GM10266 (cell line): ENCODE measurements at regions not wholly inside any gene's neighbourhood (a gene's known extent, or its start where the extent isn't known, plus 50 kb on each side); places are given as distances from the start of the nearest gene placed in this dataset.

Experiments
- DNase-seq: peaks from one replicate; pipeline ENCODE4 v3.0.0; 2012; ENCODE audit errors: extremely low spot score
- TF ChIP-seq, protein P1 (sequence below): IDR thresholded peaks from 2 replicates; pipeline ENCODE4 v1.5.1; 2012; ENCODE audit warnings: mild to moderate bottlenecking, low read depth; ENCODE audit not compliant: control insufficient read depth, insufficient read depth; ENCODE audit errors: missing control alignments

GRCh38 chr15:91529534-91529933 lies 324.0 kb upstream of the SLCO3A1 start:
- no peak for DNase-seq
- TF ChIP-seq, protein P1, sequence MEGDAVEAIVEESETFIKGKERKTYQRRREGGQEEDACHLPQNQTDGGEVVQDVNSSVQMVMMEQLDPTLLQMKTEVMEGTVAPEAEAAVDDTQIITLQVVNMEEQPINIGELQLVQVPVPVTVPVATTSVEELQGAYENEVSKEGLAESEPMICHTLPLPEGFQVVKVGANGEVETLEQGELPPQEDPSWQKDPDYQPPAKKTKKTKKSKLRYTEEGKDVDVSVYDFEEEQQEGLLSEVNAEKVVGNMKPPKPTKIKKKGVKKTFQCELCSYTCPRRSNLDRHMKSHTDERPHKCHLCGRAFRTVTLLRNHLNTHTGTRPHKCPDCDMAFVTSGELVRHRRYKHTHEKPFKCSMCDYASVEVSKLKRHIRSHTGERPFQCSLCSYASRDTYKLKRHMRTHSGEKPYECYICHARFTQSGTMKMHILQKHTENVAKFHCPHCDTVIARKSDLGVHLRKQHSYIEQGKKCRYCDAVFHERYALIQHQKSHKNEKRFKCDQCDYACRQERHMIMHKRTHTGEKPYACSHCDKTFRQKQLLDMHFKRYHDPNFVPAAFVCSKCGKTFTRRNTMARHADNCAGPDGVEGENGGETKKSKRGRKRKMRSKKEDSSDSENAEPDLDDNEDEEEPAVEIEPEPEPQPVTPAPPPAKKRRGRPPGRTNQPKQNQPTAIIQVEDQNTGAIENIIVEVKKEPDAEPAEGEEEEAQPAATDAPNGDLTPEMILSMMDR: no peak

- TF ChIP-seq, protein P1: no peak
- no peak for DNase-seq
These were observed 323.2 kb upstream of the SLCO3A1 start for GRCh38 chr15:91530279-91530678.

DNA sequence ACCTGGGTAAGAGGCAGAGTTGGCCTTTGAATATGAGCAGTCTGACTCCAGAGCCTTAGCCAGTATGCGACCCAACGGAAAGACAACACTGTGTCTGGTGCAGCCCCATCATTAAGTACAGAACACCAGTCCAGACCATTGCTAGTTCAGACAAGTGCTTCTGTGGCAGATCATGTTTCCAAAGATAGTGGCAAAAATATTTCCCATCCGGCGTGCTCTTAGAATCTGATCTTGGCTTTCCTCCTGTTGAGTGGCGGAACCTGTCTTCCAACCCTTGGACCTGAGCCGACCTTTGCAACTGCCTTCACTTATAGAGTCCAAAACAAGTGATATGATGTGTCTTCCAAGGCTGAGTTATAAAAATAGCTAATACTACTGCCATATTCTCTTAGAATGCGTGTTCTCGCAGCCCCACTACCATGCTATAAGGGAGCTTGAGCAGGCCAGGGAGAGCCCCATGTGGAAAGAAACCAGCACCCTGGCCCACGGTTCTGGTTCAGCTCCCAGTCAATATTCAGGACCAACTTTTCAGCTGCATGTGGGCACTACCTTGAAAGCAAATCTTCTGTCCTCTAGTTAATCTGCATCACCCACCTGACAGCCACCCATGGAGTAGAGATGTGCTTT lies 322.4 kb upstream of the SLCO3A1 start:
- DNase-seq: no peak
- TF ChIP-seq, protein P1: no peak

GRCh38 chr15:91534235-91534634 lies 319.3 kb upstream of the SLCO3A1 start:
- no peak for DNase-seq
- TF ChIP-seq, protein P1: no peak

GRCh38 chr15:91534976-91535375 lies 318.5 kb upstream of the SLCO3A1 start:
- DNase-seq: no peak
- TF ChIP-seq, protein P1: no peak

GRCh38 chr15:91535856-91536500 lies 317.5 kb upstream of the SLCO3A1 start:
- DNase-seq: no peak
- TF ChIP-seq, protein P1: no peak

DNA sequence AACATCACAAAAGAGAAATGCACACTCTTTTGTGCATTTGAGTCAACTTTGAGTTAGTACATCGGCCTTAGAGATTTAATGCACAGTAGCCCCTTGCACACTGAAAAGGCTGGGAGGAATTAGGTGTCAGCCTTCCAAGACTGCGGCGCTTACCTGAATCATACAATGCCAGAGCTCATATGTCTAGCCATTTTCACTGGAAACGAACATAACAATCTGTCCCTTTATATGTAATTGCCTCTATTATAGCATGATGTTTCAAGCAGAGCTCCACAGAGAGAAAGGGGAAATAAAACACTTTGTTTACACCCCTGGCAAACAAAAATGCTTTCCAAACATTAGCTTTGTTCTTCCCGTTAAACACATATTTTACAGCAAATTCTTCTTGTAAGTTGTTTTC lies 315.7 kb upstream of the SLCO3A1 start:
- no peak for DNase-seq
- TF ChIP-seq, protein P1: no peak
